ENCODE measurements at regions not wholly inside any gene's neighbourhood (a gene's known extent, or its start where the extent isn't known, plus 50 kb on each side); places are given as distances from the start of the nearest gene placed in this dataset.

DNA sequence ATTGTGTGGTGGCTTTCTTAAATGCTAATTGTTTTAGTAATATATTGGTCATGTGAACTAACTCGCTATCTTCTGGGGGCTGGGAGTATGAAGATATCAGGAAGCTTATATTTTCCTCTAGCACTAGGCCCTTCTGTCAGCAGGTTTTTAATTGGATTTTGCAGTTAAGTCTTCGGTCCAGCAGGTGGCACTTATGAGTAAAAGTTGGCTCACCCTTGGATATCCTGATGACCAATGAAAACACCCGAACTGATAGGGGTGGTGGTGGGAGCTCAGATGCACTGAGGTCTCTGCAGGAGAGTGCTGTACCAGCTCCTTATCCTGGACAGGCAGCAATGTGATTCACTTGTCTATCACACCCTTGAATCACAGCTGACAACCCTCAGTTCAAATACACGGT is 1365.8 kb upstream of the DIAPH2 start:
- no peak overlapping the region for H3K14ac ChIP-seq (ENCODE audit: insufficient read length)
- peak; percentile 90 for FAIRE-seq
- 77% methylated on average over 4 of the region's 4 CpGs; no CpG with 5 or more reads in 1 of the 2 experiments for WGBS, 2 experiments (ENCODE audit: extremely low coverage in 1 of 2, insufficient coverage in 1 of 2, insufficient read length in 1 of 2, insufficient replicate concordance in 2 of 2, low coverage in 1 of 2, low lambda C conversion rate in 2 of 2, missing lambda C conversion rate in 1 of 2)
- TF ChIP-seq CEBPB (IDR thresholded peaks at IDR 0.05; ENCODE audit: low read depth, low read length), result no peak
- TF ChIP-seq YY1 (IDR thresholded peaks at IDR 0.05; ENCODE audit: low read depth, low read length), result no peak
- no peak for TF ChIP-seq EP300 (IDR thresholded peaks at IDR 0.05; ENCODE audit: borderline replicate concordance in 1 of 2, low read depth in 2 of 2, low read length in 2 of 2)
- no peak for TF ChIP-seq SP4 (IDR thresholded peaks at IDR 0.05; ENCODE audit: low read length)
- no peak for TF ChIP-seq KDM4A (IDR thresholded peaks at IDR 0.05; ENCODE audit: low read depth, low read length, severe bottlenecking)
- TF ChIP-seq TEAD4 (IDR thresholded peaks at IDR 0.05; ENCODE audit: low read depth, low read length), result no peak
- TF ChIP-seq FOSL1 (IDR thresholded peaks at IDR 0.05; ENCODE audit: insufficient read depth, low read depth, low read length), result no peak
- TF ChIP-seq HDAC2 (IDR thresholded peaks at IDR 0.05; ENCODE audit: borderline replicate concordance in 1 of 2, low read depth in 2 of 2, low read length in 2 of 2), result no peak
- TF ChIP-seq SIX5 (IDR thresholded peaks at IDR 0.05; ENCODE audit: low read depth, low read length), result no peak
- TF ChIP-seq, protein P1, sequence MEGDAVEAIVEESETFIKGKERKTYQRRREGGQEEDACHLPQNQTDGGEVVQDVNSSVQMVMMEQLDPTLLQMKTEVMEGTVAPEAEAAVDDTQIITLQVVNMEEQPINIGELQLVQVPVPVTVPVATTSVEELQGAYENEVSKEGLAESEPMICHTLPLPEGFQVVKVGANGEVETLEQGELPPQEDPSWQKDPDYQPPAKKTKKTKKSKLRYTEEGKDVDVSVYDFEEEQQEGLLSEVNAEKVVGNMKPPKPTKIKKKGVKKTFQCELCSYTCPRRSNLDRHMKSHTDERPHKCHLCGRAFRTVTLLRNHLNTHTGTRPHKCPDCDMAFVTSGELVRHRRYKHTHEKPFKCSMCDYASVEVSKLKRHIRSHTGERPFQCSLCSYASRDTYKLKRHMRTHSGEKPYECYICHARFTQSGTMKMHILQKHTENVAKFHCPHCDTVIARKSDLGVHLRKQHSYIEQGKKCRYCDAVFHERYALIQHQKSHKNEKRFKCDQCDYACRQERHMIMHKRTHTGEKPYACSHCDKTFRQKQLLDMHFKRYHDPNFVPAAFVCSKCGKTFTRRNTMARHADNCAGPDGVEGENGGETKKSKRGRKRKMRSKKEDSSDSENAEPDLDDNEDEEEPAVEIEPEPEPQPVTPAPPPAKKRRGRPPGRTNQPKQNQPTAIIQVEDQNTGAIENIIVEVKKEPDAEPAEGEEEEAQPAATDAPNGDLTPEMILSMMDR (IDR thresholded peaks at IDR 0.05; ENCODE audit: control extremely low read depth in 1 of 3, insufficient read depth in 1 of 3, low read depth in 1 of 3, low read length in 3 of 3), result peak in 2 of 3 experiments; percentile 22 to 39; a peak in 2 of 4 replicates
- TF ChIP-seq SRF (IDR thresholded peaks at IDR 0.05; ENCODE audit: low read depth, low read length), result no peak
- TF ChIP-seq RAD21 (IDR thresholded peaks at IDR 0.05 in 1 of 2, conservative IDR thresholded peaks at IDR 0.05 in 1 of 2; ENCODE audit: low read depth in 2 of 2, low read length in 2 of 2), result peak in 1 of 2 experiments; percentile 52; a peak in 3 of 4 replicates

More for the DNA sequence above, 1365.8 kb upstream of the DIAPH2 start:
- Histone ChIP-seq H2BK15ac (ENCODE audit: low read length) (no peak overlapping the region), H3K23me2 (ENCODE audit: low read depth, low read length) (no peaks in the 10 kb centered on the region), H2BK120ac (replicated peaks; ENCODE audit: low read depth, low read length) (no peak overlapping the region), H2AK5ac (ENCODE audit: low read depth, low read length) (no peak overlapping the region), H3K56ac (replicated peaks; ENCODE audit: insufficient read length, low read depth, low read length) (no peak overlapping the region), H3K9ac (replicated peaks in 1 of 4; ENCODE audit: extremely low read depth in 1 of 4, low read depth in 3 of 4, low read length in 3 of 4) (no peak overlapping the region), H2BK20ac (ENCODE audit: low read length) (no peak overlapping the region), H3K36me3 (ENCODE audit: control insufficient read depth in 2 of 4, insufficient read depth in 4 of 4, low read length in 3 of 4) (no peaks in the 10 kb centered on the region), H3K4me3 (ENCODE audit: extremely low read depth in 1 of 4, insufficient read depth in 2 of 4, low read depth in 3 of 4, low read length in 4 of 4) (no peak overlapping the region), H3K4me1 (replicated peaks in 1 of 4; ENCODE audit: control insufficient read depth in 3 of 4, insufficient read depth in 4 of 4, low read length in 3 of 4) (no peaks in the 10 kb centered on the region), H3K4ac (replicated peaks; ENCODE audit: insufficient read length, low read depth, low read length) (no peak overlapping the region), H2BK12ac (ENCODE audit: low read depth, low read length) (no peak overlapping the region), H3K79me2 (ENCODE audit: control insufficient read depth in 1 of 2, insufficient read depth in 2 of 2, low read length in 2 of 2) (no peaks in the 10 kb centered on the region), H2AFZ (ENCODE audit: low read length) (no peak overlapping the region), H3K18ac (ENCODE audit: extremely low read depth, low read length) (no peak overlapping the region), H4K20me1 (replicated peaks in 1 of 2; ENCODE audit: control insufficient read depth in 1 of 2, insufficient read depth in 2 of 2, low read length in 2 of 2) (no peaks in the 10 kb centered on the region), H2BK5ac (ENCODE audit: low read depth, low read length) (no peak overlapping the region), H3K9me3 (ENCODE audit: insufficient read depth in 2 of 2, low read depth in 1 of 2, low read length in 1 of 2) (no peaks in the 10 kb centered on the region), H3K4me2 (ENCODE audit: insufficient read depth in 1 of 2, low read depth in 2 of 2, low read length in 2 of 2) (no peak overlapping the region), H3K79me1 (ENCODE audit: low read depth, low read length) (no peaks in the 10 kb centered on the region), H4K91ac (replicated peaks; ENCODE audit: insufficient read length, low read length) (no peak overlapping the region), H3K27me3 (replicated peaks in 1 of 4; ENCODE audit: control insufficient read depth in 3 of 4, extremely low read depth in 1 of 4, insufficient read depth in 3 of 4, low read length in 3 of 4) (no peaks in the 10 kb centered on the region), H3K27ac (ENCODE audit: low read depth, low read length) (no peak overlapping the region), H4K5ac (ENCODE audit: insufficient read length, low read depth, low read length) (no peak overlapping the region), H4K8ac (ENCODE audit: extremely low read depth, insufficient read depth, low read length) (no peak overlapping the region), H3K23ac (ENCODE audit: insufficient read length) (no peak overlapping the region)
- ChIA-PET POLR2A (ENCODE audit: partially characterized antibody) (no interaction called here), CTCF (ENCODE audit: partially characterized antibody) (interaction anchor here (0.8 to 1.5 kb wide), 12 partner anchors 10 to 422 kb away, joined by 3 to 5 read pairs (median 4); no protein-coding TSS in a partner anchor)
- DNase-seq (ENCODE audit: low read depth in 1 of 2, low spot score in 2 of 2), result peak in 1 of 2 experiments; percentile 3

Data from H1 (cell line).